NB4 (cell line): ENCODE measurements at regions not wholly inside any gene's neighbourhood (a gene's known extent, or its start where the extent isn't known, plus 50 kb on each side); places are given as distances from the start of the nearest gene placed in this dataset.

Source experiments
- CTCF ChIP-seq: IDR thresholded peaks from one replicate; pipeline ENCODE4 v1.5.1; 2012; ENCODE audit warnings: low read depth, low read length
- MAX ChIP-seq: IDR thresholded peaks from 2 replicates; pipeline ENCODE4 v1.6.1; 2011; ENCODE audit warnings: low read depth, low read length
- POLR2A ChIP-seq: IDR thresholded peaks from 2 replicates; pipeline ENCODE4 v1.6.1; 2011; ENCODE audit warnings: mild to moderate bottlenecking; ENCODE audit not compliant: insufficient read length; ENCODE audit errors: extremely low read depth

- no peak for TF ChIP-seq CTCF
- no peak for TF ChIP-seq MAX
- TF ChIP-seq POLR2A = no peak
These were observed 754.6 kb downstream of the MRPL39 start for GRCh38 chr21:24852610-24853195.
